Fibroblast of the aortic adventitia (primary cell): ENCODE measurements at regions not wholly inside any gene's neighbourhood (a gene's known extent, or its start where the extent isn't known, plus 50 kb on each side); places are given as distances from the start of the nearest gene placed in this dataset.

ENCODE experiments used
- DNase-seq: peaks from one replicate; pipeline ENCODE4 v3.0.0-alpha.2; 2010; ENCODE audit warnings: low read depth
- H3K4me3 ChIP-seq: 2 replicates; pipeline ENCODE4 v1.5.1; 2011; ENCODE audit warnings: low read depth, mild to moderate bottlenecking, control low read depth, low read length, moderate library complexity
- TF ChIP-seq, protein P1 (sequence below): IDR thresholded peaks from 2 replicates; pipeline ENCODE4 v1.5.1; 2011; ENCODE audit warnings: mild to moderate bottlenecking, low read length, control low read depth, inconsistent platforms; ENCODE audit not compliant: insufficient read depth

DNA sequence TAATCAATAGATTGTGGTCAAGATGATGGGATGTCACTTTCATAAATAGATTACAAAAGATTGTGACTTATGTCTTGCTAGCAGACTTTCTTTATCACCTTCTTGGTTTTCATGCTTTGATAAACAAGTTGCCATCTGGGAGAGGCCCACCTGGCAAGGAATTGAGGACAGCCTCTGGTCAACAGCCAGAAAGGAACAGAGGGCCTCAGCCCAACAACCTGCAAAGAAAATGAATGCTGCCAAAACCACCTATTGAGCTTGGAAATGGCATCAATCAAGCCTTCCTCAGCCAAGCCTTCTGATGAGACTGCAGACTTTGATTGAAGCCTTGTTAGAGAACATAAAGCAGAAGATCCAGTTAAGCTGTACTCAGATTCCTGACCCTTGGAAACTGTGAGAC is 288.6 kb downstream of the SPRY2 start:
- TF ChIP-seq, protein P1, sequence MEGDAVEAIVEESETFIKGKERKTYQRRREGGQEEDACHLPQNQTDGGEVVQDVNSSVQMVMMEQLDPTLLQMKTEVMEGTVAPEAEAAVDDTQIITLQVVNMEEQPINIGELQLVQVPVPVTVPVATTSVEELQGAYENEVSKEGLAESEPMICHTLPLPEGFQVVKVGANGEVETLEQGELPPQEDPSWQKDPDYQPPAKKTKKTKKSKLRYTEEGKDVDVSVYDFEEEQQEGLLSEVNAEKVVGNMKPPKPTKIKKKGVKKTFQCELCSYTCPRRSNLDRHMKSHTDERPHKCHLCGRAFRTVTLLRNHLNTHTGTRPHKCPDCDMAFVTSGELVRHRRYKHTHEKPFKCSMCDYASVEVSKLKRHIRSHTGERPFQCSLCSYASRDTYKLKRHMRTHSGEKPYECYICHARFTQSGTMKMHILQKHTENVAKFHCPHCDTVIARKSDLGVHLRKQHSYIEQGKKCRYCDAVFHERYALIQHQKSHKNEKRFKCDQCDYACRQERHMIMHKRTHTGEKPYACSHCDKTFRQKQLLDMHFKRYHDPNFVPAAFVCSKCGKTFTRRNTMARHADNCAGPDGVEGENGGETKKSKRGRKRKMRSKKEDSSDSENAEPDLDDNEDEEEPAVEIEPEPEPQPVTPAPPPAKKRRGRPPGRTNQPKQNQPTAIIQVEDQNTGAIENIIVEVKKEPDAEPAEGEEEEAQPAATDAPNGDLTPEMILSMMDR: no peak
- DNase-seq: no peak
- no peak overlapping the region for H3K4me3 ChIP-seq

DNA sequence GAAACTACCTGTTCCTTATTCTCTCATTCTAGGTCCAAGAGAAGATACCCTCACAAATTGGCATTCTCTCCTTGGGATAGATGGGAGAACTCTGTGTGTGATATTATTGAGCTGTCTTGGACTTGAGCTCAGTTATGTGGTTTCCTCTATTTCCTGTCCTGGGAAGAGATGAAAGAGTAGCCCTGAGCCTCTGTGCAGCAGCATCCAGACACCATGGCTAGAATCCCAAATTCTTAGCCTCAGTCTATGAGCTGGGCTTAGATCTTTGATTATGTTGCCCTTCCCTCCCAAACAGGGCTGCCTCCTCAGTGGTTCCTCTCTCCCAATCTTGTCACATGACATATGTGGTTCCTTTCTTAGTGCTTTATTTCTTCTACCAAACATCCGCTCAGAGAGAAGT is 290.7 kb downstream of the SPRY2 start:
- TF ChIP-seq, protein P1: no peak
- no peak overlapping the region for H3K4me3 ChIP-seq
- peak; percentile 58 for DNase-seq

DNA sequence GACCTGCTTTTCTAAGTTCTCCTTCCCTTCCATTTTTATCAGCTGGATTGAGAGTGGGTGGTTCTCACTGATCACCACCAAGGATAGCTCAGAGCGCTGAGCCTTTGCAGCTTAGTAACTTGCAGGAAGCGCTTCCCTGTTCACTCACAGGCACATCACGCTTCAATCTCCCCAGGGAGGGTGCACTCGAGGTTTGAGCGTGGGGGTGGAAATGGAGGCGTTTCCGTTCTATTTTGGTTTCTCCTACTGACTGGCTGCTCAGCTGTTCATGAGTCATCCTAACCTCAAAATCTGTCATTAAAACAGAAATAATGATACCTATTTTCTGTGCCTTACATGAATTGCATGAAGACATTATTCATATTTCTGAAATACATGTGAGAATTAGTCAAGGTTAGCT is 292.1 kb downstream of the SPRY2 start:
- DNase-seq: peak; percentile 97
- H3K4me3 ChIP-seq: no peak overlapping the region
- TF ChIP-seq, protein P1: no peak

DNA sequence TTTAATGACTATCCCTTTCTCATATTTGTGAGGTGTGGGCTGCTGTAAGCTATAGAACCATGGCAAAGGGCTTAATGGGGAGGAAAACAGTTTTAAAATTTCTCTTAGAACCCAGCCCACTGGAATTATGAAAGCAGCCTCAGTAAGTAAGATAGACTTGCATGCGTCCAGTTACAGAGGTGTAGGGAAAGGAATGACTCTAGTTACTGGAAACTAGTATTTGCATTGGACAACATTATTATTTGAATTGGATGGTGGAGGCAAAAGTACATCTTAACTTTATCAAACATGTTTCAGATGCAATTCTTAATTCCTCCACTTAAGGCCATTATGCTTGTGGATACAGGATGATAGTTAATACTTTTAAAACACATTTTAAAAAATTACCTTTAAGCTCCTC is 292.9 kb downstream of the SPRY2 start:
- peak; percentile 47 for DNase-seq
- no peak overlapping the region for H3K4me3 ChIP-seq
- TF ChIP-seq, protein P1: no peak

DNA sequence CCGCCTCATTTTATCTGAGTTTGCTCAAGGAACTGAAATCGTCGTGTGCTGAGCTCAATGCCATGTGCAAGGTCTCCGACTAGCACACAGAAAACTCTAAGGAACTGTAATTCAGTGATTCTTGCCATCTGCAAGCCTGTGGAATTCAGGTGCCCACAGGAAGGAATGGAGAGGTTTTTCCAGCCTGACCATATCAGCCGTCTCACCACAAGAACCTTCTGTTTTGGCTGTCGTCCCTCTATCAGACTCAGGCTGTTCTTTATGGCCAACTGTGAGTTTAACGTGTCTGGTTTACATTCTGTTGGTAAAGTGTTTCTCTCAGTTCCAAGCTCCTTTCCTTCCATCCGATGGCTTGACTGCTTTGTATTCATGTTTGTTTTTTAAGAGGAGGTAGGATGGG is 293.5 kb downstream of the SPRY2 start:
- no peak overlapping the region for H3K4me3 ChIP-seq
- TF ChIP-seq, protein P1: no peak
- DNase-seq: peak; percentile 85

DNA sequence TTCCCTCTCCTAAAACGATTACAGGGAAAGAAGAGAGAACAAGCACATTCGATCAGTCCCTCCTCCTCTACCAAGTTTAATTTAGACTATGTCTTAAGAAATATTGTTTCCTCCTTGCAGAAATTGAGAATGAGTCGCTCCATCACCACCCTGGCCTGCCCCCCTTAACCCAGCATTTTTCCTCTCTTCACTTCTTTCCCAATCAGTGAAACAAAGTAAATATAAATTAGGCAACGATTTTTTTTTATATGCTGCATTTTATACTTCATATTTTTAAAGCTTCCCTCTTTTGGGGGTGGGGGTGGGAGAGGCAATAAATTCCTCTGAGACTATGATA is 300.0 kb downstream of the SPRY2 start:
- TF ChIP-seq, protein P1: no peak
- DNase-seq: no peak
- no peak overlapping the region for H3K4me3 ChIP-seq

DNA sequence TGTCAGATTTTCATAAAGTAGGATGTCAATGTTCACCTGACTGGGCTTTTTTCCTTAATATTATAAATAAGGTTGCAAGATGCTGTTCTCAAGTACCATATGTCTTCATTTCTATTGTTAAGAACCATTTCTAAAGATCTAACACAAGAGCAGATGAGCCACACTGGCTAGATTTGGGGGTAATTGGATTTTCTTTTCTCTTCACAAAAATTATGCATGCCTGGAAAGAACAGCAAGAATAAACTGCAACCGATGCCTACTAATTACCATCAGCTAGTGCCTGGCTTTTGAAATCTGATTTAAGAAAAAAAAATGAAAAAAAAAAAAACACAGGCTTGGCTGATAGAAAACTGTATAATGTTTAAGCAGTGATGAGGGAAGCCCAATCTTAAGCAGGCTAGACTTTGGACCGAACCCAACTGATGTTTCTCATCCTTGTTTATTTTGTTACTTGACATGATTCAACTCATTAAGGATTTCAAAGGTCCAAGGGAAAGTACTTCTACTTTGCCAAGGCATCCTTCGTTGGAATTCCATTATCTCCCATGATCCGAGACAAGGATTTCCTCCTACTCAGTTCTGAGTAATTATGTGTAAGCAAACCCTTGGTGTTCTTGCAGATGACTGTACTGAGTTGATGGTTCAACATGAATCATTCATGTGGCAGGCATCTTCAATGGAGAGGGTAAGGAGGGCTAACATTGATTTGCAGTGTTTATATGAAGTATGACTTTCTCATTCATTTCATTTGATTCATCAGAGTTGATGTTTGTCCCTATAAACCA is 300.5 kb downstream of the SPRY2 start:
- no peak overlapping the region for H3K4me3 ChIP-seq
- TF ChIP-seq, protein P1: no peak
- DNase-seq: peak; percentile 95
